ENCODE measurements at regions not wholly inside any gene's neighbourhood (a gene's known extent, or its start where the extent isn't known, plus 50 kb on each side); places are given as distances from the start of the nearest gene placed in this dataset.

- no peak for TF ChIP-seq SUZ12 (IDR thresholded peaks at IDR 0.05)
- no peak for TF ChIP-seq BHLHE40 (IDR thresholded peaks at IDR 0.05; ENCODE audit: borderline replicate concordance)
- no peak for TF ChIP-seq TARDBP (IDR thresholded peaks at IDR 0.05)
- TF ChIP-seq SP1 (IDR thresholded peaks at IDR 0.05) = no peak
- no peak for TF ChIP-seq ARNT (IDR thresholded peaks at IDR 0.05)
- no peak for TF ChIP-seq LEF1 (IDR thresholded peaks at IDR 0.05; ENCODE audit: borderline replicate concordance)
- TF ChIP-seq NFRKB (IDR thresholded peaks at IDR 0.05) = no peak
- TF ChIP-seq FOXK2 (IDR thresholded peaks at IDR 0.05) = no peak
- TF ChIP-seq, protein P1, sequence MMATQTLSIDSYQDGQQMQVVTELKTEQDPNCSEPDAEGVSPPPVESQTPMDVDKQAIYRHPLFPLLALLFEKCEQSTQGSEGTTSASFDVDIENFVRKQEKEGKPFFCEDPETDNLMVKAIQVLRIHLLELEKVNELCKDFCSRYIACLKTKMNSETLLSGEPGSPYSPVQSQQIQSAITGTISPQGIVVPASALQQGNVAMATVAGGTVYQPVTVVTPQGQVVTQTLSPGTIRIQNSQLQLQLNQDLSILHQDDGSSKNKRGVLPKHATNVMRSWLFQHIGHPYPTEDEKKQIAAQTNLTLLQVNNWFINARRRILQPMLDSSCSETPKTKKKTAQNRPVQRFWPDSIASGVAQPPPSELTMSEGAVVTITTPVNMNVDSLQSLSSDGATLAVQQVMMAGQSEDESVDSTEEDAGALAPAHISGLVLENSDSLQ (IDR thresholded peaks at IDR 0.05) = no peak
- TF ChIP-seq ELF4 (IDR thresholded peaks at IDR 0.05) = no peak
- TF ChIP-seq HDGF (IDR thresholded peaks at IDR 0.05; ENCODE audit: borderline replicate concordance) = no peak
- TF ChIP-seq FOXA1 (IDR thresholded peaks at IDR 0.05) = no peak
- TF ChIP-seq FOXM1 (IDR thresholded peaks at IDR 0.05; ENCODE audit: borderline replicate concordance) = no peak
Measured at GRCh38 chr2:10205162-10205475, 82.6 kb downstream of the RRM2 start.

Data from HEK293T (cell line).